Fibroblast of skin of back (primary cell): ENCODE measurements at regions not wholly inside any gene's neighbourhood (a gene's known extent, or its start where the extent isn't known, plus 50 kb on each side); places are given as distances from the start of the nearest gene placed in this dataset.
"Not testable (repeated sequence)": the region's sequence is repeated elsewhere in the genome, so short reads cannot be mapped to it uniquely, and the experiment has no call there.

ENCODE experiments used
- DNase-seq: peaks from one replicate; pipeline ENCODE4 v3.0.0-alpha.2; 2013

DNA sequence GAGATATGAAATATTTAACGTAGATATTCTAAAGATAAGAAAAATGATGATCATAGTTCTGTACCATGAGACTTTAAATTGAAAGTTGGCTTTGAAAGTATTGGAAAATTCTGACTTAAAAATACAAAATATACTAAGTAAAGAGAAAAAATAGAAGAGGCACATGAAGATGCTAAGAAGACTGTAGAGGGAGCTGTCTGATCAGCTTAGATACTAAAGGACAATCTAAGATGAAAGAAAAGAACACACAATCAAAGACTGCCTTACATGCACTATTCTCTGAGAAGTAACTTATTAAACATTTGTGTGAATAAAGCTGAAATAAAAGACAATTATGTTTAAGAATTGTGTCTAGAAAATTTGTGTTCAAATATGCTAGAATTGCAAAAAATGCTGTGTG lies 55.1 kb downstream of the RBMXL2 start:
- DNase-seq, result peak; percentile 11

DNA sequence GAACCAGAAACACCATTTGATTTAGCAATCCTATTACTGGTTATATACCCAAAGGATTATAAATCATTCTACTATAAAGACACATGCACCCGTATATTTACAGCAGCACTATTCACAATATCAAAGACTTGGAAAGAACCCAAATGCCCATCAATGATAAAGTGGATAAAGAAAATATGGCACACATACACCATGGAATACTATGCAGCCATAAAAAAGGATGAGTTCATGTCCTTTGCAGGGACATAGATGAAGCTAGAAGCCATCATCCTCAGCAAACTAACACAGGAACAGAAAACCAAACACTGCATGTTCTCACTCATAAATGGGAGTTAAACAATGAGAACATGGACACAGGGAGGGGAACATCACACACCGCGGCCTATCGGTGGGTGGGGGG lies 61.3 kb downstream of the RBMXL2 start:
- not testable (repeated sequence) for DNase-seq

DNA sequence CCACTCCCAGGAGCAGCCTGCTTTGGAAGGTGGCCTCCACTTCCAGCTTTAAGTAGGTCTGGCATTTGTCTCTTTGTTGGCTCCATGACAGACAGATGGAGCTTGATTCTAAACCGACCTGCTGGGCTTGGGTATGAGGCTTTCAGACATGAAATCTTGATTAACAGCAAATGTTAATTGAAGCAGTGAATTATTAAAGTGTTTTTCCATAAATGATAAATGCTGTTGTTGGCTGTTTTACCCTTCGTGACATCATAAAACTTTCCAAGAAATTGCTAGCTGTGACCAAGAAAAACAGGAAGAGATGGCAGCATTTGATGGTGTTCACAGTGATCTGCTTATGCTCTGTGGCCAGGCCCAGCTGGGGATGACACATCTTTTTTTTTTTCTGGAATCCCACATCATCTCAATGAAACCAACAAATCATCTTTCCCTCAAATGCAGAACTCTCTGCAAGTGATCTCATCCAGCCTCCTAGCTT lies 66.1 kb downstream of the RBMXL2 start:
- DNase-seq, result peak; percentile 13

DNA sequence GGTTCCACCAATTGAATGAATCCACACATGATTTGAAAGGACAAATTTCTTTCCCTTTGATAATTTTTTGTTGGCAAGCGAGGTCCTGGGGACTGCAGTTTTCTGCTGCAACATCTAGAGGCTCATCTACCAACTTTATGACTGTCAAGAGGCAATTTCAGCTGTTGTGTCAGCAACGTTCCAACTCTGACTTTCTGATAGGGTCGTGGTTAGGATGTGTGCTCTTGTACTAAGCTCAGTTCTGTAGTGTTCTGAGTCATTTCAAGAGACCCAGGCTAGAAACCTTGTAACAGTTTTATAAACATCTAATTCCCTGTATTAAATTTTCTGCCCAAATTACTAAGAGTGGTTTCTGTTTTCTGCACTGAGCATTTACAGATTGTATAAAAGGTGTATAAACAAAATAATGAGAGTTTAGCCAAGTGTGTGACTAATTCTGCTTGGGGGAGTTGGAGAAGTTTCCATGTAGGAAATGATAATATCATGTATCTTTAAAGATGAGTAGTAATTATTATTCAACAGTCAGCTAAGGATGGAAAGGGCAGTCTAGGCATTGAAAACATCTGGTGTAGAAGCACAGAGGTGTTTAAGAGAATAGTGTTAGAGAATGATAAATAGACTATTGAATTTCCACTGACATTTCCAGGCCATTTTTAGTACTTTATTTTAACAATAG lies 72.2 kb downstream of the RBMXL2 start:
- no peak for DNase-seq

DNA sequence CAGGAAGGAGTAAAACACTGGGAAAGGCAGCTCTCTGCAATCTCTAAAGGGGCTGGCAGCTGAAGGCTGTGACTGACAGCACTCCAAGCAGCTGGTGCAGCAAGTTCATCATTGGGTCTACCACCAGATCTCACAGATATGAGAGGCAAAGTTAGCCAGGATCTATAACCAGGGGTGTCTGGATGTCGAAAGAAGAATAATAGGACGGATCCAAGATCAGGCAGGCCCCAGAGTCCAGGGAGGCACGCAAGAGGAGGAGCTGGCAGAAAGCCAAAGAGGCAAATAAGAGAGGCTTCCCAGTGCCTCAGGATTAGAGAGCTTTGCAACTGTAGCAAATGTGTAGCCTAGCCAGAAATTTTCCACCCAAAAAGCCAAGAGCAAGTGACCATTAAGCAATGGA lies 77.1 kb downstream of the RBMXL2 start:
- DNase-seq, result peak; percentile 4

DNA sequence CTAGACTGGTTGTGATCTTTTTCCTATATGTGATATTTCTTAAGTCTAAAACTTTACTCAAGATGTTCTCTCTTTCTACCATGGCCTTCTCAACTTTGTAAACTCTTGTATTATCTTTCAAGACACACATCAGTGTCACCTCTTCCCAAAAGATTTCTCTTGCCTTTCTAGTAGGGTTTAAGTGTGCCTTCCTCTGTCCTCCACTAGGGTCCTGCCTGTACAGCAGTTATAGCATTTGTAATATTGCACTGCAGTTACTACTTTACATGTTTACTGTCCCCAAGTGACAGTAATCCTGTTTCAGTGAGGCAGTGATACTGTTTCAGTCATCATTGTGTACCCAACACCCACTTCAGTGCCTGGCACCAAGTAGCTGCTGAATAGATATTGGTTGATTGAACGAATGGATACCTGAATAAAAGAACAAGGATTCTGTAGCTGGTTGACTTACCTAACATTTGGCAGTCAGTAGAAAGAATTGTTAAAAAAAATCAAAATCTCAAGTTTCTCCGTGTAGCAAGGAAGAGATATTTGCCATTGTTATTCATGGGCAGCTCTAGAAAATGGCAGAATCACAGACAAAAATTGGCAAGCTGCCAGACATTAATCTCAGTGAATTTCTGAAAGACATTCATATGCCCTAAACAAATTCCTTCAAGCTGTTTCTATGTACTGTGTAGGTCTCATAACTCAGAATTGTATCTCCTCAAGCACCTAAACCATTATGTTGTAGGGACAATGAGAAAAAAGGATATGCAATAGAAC lies 79.4 kb downstream of the RBMXL2 start:
- DNase-seq, result no peak

DNA sequence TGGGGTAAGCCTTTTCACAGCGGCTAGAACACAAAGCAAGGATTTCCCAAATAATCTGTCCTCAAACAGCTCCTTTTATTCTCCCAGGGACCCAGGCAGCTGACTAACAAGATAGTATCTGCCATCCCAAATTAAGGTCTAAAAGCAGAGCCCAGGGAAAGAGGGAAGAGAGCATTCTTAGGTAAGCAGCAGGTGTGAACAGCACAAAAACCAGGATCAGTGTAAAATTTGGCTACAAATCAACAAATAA lies 79.9 kb downstream of the RBMXL2 start:
- DNase-seq, result no peak

DNA sequence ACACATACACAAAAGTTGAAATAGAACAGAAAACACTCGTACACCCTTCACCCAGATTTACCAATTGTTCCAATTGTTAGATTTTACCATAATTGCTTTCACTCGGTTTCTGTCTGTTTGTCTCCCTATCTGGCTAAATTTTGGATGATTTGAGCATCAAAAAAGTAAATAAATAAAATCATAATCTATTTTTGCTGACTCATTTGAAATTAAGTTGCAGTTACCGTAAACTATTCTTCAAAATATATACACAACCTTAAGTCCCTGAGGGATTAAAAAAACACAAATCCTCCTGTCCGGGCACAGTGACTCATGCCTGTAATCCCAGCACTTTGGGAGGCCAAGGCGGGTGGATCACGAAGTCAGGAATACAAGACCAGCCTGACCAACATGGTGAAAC lies 81.3 kb upstream of the SYT9 start:
- DNase-seq, result no peak

DNA sequence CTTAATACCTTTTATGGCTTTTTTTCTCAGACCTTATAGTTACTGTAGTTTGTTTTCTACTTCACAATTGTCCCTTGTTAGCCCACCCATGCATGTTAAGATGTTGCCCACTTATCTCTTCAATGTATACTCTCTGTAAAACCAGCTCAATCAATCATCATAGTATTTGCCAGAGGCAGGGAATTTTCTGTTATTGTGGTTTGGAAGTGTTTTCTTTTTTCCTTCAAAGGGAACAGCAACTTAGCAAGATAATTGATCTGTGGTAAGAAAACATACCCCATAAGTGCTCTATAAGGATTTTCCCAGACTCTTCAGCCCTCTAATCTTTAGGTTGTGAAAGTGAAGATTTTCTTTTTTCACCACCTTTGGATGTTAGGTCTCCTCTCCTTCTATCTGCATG lies 76.7 kb upstream of the SYT9 start:
- no peak for DNase-seq

DNA sequence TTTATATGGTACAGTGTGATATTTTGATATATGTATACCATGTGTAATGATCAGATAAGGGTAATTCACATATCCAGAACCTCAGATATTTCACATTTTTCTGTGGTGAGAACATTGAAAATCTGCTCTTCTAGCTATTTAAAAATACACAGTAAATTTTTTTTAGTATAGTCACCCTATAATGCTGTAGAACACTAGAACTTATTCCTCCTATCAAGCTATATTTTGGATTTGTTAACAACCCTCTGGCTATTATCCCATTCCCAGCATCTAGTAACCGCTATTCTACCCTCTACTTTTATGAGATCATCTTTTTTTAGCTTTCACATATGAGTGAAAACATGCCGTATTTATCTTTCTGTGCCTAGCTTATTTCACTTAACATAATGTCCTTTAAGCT lies 65.5 kb upstream of the SYT9 start:
- peak; percentile 65 for DNase-seq

DNA sequence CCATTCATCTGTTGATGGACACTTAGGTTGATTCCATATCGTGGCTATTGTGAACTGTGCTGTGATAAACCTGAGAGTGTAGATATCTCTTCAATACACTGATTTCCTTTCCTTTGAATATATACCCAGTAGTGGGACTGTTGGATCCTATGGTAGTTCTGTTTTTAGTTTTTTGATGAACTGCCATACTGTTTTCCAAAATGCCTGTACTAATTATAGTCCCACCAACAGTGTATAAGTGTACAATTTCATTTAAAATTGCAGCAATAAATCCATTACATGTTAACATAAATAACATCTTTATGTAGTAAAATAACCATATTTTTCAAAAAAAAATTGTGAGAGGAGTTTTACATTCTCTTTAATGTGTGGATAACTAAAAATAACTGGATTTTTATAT lies 65.0 kb upstream of the SYT9 start:
- DNase-seq, result no peak

DNA sequence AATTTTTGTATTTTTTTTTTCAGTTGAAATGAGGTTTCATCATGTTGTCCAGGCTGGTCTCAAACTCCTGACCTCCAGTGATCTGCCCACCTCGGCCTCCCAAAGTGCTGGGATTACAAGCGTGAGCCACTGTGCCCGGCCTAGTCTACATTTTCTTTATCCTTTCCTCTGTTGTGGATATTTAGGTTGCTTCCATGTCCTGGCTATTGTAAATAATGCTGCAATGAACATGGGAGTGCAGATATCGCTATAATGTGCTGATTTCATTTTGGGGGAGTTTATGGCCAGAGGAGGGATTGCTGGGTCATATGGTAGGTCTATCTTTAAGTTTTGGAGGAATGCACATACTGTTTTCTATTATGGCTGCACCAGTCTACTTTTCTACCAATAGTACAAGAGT lies 58.9 kb upstream of the SYT9 start:
- not testable (repeated sequence) for DNase-seq

DNA sequence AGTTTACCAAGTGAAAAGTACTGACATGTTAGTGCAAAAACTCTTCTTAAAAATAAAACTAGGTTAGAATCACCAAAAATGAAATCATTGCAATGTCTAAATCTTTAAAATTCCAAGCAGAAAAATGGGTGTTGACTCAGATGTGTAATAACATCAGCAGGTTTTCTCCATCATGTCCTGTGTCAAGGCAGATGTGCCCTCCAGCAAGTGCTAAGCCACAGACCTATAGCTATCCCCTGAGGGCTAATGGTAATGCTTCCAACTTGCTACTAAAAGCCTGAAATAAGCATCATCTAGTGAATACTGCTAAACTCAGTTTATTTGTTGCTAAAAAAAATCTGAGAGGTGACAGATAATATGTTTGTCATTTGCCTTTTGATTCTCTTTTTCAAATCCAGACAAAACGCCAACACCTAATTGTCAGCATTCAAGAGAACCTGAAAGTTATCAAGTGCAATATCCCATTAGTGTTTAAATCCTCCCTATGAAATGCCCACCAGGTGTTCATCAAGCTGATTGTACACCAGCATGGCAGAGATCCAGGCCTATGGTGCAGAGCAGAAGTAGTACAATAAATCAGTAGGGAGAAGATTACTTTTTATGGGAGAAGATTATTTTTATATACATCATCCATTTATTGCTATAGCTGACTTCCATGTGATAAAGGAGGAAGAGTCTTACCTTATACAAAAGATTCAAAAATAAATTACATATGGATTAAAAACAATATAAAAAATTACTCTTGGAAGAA lies 55.1 kb upstream of the SYT9 start:
- no peak for DNase-seq

DNA sequence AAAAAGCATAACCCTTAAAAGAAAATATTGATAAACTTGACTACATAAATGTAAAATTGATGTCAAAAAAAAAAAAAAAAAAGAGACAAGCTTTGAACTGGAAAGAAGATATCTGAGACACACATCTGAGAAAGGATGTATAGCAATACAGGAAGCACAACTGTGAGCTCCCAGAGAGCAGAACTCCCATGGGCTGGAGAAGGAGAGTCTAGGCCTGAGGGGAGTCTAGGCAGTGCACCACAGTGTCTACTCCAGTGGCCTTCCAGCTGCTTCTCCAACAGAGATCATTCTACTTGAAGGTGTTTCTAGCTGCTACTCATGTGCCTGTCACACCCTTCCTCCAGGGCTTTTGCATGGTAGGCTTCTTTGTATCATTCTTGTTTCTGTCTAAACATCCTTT lies 54.2 kb upstream of the SYT9 start:
- DNase-seq, result no peak
